G401.6 (cell line): ENCODE measurements at regions not wholly inside any gene's neighbourhood (a gene's known extent, or its start where the extent isn't known, plus 50 kb on each side); places are given as distances from the start of the nearest gene placed in this dataset.

Experiments used
- FAIRE-seq: peaks from 2 replicates; lab custom pipeline; 2012; peaks lifted over from hg19 to GRCh38; lab: Jason Lieb, UNC

DNA sequence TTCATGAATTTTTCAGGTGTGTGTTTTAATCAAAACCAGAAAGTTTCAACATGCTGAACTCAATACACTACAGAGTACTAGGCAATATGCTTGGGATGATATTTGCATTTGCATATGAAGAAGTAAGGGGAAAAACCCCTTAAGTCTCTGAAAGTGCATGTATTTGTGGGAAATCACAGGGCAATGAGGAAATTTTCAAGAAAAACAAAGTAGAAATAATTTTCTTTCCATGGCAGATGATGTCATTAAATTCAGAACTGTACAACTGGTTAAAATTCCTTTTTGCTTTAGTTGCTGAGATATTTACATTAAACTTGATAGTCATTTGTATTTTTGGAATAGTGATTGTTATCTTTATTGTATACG is 294.0 kb upstream of the TBC1D5 start:
- no peak for FAIRE-seq

DNA sequence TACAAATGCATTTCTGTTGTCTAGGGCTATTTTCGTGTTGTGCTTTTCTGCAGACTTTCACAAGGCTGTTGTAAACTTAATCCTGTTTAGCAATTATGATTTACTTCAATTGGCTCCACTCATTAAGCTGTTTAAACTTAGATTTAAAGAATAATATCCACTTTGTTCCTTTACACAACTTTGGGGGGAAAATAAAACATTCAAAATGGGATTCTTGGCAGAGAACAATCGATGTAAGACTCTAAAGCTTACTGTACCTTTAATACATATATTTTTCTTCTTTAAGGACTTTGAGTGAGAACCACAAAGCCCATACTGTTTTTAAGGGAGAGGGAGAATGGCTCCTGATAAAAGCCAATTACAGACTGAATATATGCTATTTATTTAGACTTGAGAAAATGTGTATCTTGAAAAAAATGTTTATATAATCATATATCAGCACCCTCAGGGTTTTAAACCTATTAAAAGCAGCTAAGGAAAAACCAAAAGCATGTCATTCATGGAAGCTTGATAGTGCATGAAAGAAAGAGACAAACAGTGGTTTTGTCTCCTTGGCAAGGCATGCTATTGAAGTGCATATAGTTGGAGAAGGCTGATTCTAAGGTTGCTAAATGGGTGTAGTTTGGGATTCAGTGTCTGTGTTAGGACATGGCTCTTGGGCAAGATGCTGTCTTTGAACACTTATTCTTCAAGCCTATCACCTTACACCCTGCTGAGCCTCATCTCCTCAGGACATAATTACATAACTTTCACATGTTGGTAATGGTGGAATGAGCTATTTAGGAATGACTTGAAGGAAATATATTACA is 293.4 kb upstream of the TBC1D5 start:
- FAIRE-seq: no peak

DNA sequence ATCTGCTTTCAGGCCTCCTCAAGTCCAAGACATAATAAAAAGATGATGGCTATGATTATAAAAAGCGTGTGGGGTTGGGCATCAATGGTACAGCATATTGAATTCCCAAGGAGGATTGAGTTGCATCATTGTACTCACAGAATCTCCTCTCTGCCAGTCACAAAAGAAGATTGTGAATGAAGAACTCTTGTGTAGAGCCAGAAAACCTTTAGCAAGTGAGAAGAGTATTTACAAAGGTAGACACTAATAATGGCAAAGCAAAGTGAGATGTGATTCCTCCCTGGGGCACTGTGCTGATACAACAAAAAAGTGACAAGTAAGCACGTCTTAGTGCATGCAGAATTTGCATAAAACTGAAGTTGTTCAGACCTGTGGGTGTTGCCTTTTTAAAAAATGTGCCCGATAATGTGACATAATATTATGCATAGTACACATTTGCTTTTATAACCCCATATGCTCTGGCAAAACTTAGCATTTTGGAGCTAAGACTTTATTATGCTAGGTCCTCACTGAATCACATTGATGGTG is 291.2 kb upstream of the TBC1D5 start:
- FAIRE-seq: no peak

DNA sequence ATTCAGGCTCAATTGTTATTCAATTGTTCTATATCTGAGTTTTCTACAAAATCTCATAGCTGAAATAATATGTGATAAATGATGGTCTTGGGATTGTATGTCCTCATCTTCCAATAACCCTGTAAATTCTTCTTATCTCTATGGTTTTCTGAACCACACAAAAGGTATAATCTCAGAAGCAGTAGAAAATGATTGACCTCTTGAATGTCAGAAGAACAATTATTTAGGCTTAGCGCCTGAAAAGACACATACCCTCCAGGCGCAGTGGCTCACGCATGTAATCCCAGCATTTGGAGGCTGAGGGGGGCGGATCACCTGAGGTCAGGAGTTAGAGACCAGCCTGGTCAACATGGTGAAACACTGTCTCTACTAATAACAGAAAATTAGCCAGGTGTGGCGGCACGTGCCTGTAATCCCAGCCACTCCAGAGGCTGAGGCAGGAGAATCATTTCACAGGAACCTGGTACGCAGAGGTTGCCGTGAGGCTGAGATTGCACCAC is 288.0 kb upstream of the TBC1D5 start:
- FAIRE-seq: no peak

DNA sequence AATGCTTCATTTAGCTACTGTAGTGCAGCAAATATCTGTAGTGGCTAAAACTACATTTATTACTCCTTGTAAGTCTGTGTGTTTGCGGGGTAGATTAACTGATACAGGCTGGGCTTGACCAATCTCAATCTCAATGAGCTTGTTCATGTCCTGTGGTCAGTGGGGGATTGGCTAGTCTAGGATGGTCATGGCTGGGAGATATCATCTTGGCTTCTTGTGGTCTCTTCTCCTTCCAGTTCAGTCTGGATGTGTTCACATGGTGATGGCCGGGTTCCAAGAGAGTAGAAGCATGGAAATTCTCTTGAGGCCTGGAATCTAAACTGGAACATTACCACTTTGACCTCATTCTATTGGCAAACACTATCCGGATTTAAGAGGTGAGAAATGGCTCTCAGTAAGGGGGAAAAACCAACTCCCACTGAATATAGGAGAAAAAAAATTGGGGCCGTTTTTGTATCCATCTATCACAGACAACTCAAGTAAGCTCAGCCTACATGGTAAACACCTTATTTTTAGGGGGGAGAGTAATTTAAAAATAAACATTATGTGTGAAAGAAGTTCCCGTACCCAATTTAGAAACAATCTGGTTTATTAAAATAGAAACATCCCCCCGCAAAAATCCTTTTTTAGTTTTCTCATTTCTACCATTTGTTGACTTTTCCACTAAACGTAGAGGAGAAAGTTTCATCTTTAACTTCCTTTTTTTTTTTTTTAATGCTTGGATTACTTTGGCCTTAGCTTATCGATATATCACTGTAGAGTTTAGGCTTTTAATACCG is 284.9 kb upstream of the TBC1D5 start:
- FAIRE-seq: no peak

DNA sequence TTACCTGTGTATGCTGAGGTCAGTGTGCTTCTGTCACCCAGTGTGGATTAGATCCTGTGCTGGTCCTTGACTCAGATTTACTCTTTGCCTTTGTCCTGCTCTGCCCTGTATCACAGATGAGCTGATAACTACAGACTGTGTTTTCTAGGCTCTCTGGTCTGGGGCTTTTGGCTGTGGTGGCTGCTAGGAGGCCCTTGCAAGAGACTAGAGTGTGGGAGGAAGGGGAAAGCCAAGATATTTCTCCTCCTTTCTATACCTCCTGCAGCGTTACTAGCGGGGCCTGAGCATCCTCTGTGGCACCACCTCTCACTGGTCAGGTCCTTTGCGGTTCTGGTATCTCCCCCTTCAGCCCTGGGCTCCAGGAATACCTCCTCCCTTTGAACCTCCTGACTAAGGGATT is 282.3 kb upstream of the TBC1D5 start:
- no peak for FAIRE-seq

DNA sequence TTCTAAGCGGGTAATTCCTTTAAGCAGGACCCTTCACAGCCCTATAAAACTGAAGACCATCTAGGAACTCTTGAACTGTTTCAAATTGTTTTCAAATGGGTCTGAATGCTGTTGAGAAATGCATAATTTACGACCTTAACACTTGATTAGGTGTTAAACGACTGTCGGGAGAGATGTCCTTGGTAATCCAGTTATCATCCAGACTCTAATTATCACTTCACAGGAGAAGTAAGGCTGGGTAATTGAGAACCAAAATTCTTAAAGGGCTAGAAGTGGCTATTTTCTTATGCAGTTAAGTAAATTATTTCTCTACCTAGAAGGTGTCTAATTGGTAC is 276.7 kb upstream of the TBC1D5 start:
- FAIRE-seq: no peak

DNA sequence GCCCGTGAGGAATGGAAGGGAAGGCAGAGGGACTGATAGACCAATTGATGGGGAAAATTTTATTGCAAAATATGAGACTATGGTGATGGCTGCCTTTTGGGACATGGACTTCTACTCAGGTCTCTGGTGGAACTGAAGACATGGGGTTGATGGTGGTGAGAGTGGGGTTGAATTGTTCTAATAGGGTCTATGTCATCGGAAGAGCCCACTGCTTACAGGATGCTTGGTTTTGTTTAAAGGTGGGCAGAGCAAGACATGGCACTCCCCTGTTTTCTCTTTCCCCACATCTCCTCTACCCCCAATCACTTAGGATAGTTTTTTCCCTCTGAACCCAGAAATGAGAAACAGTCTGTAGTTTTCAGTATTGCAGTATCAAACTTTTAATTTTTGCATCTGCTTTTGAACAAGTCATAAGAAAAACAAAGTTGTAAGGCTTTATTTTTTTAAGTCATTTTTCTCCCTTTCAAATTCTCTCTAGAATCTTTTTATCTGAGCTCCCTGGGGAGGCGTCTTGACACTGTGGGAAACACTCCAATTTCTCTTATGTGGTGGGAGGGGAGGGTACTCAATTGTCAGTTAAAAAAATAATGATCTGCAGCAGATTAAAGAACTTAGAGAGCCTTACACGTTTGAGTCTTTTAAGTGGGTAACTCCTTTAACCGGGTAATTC is 276.2 kb upstream of the TBC1D5 start:
- no peak for FAIRE-seq

DNA sequence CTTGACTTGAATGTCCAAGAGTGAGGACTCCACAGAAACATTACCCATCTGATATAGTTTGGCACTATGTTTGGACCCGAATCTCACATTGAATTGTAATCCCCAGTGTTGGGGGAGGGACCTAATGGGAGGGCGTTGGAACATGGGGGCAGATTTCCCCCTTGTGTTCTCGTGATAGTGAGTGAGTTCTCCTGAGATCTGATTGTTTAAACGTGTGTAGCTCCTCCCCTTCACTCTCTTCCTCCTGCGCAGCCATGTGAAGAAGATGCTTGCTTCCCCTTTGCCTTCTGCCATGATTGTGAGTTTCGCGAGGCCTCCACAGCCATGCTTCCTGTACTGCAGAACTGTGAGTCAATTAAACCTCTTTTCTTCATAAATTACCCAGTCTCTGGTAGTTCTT is 273.9 kb upstream of the TBC1D5 start:
- no peak for FAIRE-seq

DNA sequence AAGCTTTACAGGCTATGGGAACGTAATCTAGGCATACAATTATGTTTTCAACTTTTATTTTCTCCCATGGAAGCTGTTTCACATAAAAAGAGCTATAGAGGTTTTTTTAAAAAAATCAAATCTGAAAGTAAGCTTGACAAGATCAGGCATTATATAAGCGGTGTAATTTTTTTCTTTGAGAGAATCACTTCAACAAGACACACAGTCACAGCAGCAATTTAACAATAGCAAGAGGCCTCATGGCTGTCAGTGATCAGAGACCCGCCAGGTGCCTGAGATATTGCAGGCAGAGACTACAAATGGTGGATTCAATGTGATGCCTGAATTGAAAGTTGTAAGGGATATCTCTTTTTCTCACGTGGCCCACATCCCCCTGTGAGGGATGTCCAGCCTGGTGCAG is 270.5 kb upstream of the TBC1D5 start:
- no peak for FAIRE-seq

DNA sequence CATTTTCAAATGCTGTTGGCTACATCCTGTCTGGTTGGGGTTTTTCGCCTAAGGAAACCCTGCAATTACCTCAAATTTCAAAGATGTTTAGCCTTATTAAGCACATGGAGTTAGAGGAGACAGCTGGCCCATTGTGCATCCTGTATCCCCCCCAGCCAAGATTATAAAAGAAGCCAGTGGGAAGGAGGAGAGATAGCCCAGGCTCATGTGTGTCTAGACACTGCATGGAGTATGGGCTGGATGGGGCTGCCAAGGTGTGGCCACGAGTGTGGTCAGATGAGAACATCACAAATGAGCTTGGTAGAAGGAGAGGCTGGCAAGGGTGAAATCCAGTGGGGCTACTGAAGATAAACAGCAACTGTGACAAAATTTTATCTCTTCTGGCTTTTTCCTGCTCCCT is 270.0 kb upstream of the TBC1D5 start:
- no peak for FAIRE-seq

DNA sequence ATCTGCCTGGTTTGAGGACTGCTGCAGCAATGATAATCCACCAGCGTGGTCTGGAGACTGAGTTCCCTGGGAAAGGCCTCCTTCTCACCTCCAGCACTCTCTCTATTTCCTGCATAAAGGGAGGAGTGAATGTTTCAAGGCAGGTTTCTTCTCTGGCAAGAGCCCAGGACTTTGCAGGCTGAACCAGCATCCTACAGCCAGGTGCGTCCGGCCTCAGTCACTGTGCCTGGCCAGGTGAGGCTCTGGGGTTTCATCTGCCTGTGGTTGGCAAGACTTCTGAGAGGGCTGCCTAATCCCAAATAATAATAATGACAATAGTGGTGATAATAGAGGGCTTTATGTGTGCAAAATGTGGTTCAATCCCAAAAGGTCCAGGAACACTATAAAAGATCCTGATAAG is 269.0 kb upstream of the TBC1D5 start:
- FAIRE-seq: no peak

DNA sequence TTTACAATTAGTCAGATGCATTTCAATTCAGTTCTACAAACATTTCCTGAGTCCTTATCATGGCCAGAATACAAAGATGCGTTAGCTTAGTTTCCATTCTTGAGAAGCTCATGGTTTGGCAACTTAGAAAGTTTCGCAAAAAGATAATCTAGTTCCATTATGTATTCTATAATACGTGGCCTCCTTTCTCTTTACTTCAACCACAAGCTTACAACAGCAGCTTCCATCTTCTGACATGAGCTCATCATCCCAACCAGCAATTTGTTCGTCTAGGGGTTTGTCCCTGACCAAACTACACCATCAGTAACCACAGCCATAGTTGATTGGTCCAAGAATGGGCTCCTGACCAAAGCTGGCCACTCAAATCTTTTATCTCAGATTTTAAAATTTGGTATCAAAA is 267.6 kb upstream of the TBC1D5 start:
- FAIRE-seq: no peak

DNA sequence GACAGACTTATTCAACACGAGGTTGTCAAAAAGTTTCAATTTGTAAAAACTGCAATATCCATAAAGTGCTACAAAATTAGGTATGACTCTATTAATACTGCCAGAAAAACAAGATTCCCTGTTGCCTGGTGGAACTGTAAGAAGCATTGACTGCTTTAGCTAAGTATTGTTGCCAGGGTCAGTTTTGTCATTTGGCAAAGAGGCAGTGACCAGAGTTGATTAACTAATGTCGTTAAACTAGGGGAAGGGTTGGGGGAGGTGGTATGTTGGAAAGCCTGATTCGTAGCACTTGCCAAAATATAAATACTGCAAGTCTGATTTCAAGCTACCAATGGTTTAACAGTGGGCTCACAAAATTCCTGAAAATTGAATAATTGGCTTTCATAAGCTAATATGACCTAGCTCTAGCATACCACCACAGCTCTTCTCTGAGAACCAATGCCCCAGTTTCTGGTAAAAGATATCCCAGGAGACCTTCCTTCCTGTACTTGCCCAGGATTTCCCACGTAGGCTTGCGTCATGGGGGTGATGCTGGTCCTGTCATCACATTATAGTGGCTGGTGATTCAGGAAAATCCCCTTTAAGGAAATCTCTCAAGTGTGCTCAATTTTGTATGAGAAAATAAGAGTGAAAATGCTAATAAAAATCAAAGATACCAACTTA is 266.4 kb upstream of the TBC1D5 start:
- no peak for FAIRE-seq

DNA sequence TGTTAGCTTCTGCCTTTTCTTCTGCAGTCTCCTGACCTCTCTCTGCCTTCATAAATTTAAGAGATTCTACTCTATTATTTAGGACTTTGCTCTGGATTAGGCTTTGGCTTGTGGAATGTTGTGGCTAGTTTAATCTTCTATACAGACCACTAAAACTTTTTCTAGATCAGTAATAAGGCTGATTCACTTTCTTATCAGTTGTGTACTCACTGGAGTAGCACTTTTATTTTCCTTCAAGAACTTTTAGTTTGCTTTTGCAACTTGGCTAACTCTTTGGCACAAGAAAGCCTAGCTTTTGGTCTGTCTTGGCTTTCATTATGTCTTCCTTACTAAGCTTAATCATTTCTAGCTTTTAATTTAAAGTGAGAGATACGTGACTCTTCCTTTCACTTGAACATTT is 265.5 kb upstream of the TBC1D5 start:
- FAIRE-seq: no peak

DNA sequence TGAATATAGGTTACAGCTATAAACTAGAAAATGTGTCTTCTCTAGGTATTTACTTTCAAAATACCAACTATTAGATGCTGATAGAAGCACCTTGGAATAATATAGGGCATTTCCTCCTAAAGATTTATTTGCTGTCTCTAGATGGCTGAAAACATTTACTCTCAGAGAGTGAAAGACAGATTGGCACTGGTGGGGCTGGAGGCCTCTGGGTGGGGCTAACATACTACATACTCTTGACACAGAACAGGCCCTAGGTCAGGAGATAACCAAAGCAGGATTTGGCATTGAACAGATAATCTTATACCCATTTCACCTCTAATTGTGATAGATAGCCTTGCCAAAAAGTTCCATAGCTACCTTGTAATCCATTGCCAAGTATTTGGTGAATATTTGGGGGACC is 253.3 kb upstream of the TBC1D5 start:
- FAIRE-seq: no peak

DNA sequence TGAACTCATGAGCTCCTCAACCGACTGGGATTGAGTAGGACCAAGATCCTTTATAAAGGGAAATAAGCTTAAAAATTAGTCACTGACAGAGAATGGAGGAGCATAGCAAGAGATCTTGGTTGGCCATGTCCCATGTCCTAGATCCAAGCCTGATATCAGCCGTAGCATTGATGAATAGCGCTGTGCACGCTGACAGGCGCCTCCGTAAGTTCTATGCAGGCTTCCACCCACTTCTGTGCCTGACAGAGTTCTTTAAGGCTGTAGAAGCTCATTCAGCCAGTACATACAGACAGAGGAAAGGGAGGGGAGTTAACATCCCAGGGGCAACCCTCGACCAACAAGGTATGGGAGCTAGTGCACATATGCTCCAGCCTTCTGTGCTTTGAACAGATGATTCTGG is 251.7 kb upstream of the TBC1D5 start:
- no peak for FAIRE-seq

DNA sequence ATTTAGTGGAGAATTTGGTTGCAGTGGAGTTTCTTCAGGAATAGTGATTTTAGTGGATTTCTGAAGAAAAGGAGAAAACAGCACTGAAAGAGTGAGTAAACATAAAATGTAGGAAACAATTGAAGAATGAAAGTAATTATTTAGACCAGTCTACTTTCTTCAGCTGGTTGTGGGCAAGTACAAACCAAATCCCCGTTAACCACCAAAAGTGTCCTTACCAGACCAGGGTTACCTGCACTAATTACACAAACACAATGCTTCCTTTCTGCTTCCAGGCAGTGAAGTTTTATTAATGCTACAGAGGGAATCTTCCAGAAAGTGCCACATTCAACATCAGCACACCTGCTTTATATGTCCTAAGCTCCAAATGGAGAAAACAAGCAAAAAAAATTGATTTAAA is 248.0 kb upstream of the TBC1D5 start:
- no peak for FAIRE-seq

DNA sequence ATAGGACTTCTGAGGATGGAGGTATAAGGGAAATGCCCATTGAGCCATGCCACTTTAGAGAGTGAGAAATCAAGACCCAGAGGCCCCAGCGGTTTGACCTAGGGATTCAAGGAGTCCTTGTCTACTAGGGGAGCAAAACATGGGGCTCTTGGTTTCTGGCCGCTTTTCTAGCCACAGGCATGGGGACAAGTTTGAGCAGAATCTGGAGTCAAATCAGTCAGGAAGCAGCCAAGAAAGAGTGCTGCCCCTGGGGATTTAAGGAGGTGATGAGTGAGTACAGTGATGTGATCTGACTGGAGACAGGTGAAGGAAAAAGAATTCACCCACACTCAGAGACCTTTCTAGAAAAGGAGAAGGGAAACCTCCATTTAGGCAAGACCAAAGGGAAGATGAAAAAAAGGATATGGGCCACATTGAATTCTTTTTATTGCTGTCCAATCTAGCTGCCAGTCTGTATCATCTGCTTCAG is 244.0 kb upstream of the TBC1D5 start:
- no peak for FAIRE-seq

DNA sequence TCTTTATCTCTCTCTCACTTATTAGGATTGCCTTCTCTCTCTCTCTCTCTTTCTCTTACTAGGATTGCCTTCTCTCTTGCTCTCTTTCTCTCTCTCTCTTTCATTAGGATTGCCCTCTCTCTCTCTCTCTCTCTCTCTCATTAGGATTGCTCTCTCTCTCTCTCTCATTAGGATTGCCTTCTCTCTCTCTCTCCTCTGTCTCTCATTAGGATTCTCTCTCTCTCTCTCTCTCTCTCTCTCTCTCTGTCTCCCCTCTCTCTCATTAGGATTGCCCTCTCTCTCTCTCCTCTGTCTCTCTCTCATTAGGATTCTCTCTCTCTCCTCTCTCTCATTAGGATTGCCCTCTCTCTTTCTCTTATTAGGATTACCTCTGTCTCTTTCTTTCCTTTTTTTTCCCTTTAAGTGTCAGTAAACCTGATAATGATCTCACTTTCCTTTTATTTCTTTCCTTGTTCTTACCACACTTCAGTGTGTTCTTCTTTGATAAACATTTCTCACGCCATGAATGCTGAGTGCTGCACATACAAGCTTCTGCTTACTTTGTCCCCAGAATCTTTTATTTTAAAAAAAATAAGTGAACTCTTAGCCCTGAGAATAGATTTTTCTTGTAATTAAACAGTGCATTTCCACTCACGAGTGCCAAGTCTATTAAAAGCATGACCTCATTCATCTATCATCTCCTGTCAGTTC is 243.4 kb upstream of the TBC1D5 start:
- FAIRE-seq: no peak

DNA sequence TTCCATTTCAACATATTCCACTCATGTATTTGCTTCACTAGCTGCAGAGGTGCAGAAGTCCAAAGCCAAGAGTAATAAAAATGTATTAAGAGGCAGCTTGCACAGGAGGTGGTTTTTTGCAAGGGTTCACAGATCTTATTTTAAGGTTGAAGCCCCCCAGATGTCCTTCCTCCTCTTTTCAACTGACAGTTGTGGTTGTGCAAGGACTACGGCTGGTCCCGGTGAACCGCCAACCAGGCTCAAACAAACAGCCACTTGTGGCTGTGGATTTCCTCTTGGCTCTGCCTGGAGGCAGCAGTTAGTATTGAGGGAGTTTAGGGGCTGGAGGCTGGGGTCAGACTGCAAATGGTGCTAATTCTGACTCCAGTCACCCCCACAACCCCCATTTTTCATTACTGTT is 240.7 kb upstream of the TBC1D5 start:
- no peak for FAIRE-seq
